Cardiac fibroblast (primary cell): ENCODE measurements at regions not wholly inside any gene's neighbourhood (a gene's known extent, or its start where the extent isn't known, plus 50 kb on each side); places are given as distances from the start of the nearest gene placed in this dataset.

Source experiments
- DNase-seq, 2 donors: peaks; one replicate each; pipeline versions ENCODE4 v3.0.0 to v3.0.0-alpha.2; 2010; ENCODE audit warnings: low read depth in 2 of 2
- H3K4me3 ChIP-seq, 2 donors: replicated peaks in 1 of 2; 1 replicate in 1 of 2; 2 replicates in 1 of 2; pipeline ENCODE4 v1.5.1; 2011; ENCODE audit warnings: low read depth in 2 of 2, low read length in 2 of 2, mild to moderate bottlenecking in 2 of 2, moderate library complexity in 1 of 2
- CTCF ChIP-seq: IDR thresholded peaks from one replicate; pipeline ENCODE4 v1.5.1; 2011; ENCODE audit warnings: low read depth, mild to moderate bottlenecking, low read length, inconsistent platforms

- DNase-seq: no peak
- no peak overlapping the region for H3K4me3 ChIP-seq
- no peak for TF ChIP-seq CTCF
These were observed 120.7 kb upstream of the OBI1 start for GRCh38 chr13:78779608-78780007.

GRCh38 chr13:78777976-78778375 lies 119.0 kb upstream of the OBI1 start:
- no peak overlapping the region for H3K4me3 ChIP-seq
- TF ChIP-seq CTCF: no peak
- no peak for DNase-seq

GRCh38 chr13:78777396-78777795 lies 118.4 kb upstream of the OBI1 start:
- DNase-seq: no peak
- no peak overlapping the region for H3K4me3 ChIP-seq
- no peak for TF ChIP-seq CTCF

DNA sequence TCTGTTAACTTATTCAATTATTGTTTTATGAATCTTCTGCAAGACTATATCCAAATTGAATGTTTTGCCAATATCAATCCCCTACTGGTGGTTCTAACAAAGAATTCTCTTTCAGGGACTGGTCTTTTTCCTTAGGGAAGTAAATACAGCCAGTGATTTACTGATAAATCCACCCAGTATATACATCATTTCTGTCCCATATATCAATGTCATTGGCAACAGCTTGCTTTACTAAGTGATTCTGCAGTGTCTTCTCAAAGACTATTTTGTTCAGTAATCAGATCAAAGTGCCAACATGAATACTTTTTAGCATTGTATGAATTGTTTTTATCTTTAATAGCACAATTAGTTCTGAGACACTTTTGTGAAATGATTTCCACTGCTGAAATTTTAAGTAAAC lies 114.0 kb upstream of the OBI1 start:
- no peak for DNase-seq
- no peak for TF ChIP-seq CTCF
- H3K4me3 ChIP-seq: no peak overlapping the region

DNA sequence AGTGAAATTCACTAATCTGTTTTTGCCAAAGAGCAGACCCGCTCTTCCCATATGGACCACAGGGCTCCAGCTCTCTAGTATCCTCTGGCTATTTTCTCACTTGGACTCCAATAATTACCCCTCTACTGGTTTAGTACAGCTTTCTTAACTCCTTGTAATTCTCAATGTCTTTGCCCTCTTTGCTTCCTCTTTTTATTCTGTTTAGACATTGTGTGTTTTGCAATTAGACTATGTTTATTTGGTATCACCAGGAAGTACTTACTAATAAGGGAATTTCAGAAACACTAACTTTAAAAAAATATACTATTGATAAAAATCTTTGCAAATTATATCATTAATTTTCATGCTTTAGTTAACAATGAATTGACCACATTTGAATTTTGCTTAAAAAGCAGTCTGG lies 111.6 kb upstream of the OBI1 start:
- H3K4me3 ChIP-seq: no peak overlapping the region
- TF ChIP-seq CTCF: no peak
- DNase-seq: no peak

DNA sequence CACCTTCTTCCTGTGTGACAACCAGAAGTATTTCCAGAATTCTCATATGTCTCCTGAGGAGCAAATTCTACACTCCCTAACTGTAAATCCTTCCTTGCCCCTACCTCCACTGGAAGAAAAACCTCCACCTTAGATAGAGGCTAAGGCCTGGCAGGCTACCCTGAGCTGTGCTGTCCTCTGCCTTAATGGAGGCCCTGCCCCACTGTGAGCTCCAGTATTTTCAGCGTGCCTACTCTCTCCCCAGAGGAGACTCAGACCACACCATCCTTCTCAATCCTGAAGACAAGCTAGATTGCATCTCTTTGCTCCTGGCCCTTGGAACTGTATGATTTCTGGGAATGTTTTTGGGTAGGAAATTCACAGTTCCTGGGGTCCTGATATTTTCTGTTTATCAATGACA lies 110.0 kb upstream of the OBI1 start:
- no peak for DNase-seq
- TF ChIP-seq CTCF: no peak
- no peak overlapping the region for H3K4me3 ChIP-seq

DNA sequence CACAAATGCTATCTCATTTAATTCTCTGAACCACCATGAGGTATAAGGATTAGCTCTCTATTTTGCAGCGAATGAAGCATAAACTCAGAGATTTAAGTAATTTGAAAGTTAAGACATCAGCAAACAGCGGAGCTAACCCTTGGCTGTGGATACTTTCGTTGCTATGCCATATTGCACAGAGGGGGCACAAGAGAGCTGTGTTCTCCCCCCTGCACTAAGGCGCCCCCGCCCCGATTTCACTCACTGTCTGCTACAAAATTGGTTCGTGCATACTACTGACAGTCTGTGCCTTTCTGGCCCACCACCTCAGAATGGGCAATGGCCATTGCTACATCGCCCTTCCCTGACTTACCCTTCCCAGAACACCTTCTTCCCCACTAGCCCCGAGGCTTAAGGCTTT lies 105.7 kb upstream of the OBI1 start:
- H3K4me3 ChIP-seq: no peak overlapping the region
- TF ChIP-seq CTCF: no peak
- no peak for DNase-seq
